Right lobe of liver (tissue), 4 donors: ENCODE measurements at regions not wholly inside any gene's neighbourhood (a gene's known extent, or its start where the extent isn't known, plus 50 kb on each side); places are given as distances from the start of the nearest gene placed in this dataset.

Source experiments
- CTCF ChIP-seq, 4 donors: fragments of 200-600 bp in 3 of 4; fragments of 450-650 bp in 1 of 4; IDR thresholded peaks; one replicate each; pipeline versions ENCODE4 v1.5.1 to v1.8.0; 2016 to 2022; ENCODE audit warnings: antibody characterized with exemption in 4 of 4, mild to moderate bottlenecking in 2 of 4
- POLR2A ChIP-seq: fragments of 450-650 bp; IDR thresholded peaks from one replicate; pipeline ENCODE4 v1.6.1; 2017; ENCODE audit warnings: antibody characterized with exemption, mild to moderate bottlenecking
- donor health status: DM: no; HTN: no; CAD: no.
- donor health status: DM: no; HTN: no; CAD: no.
- donor health status: DM: no; HTN: yes; CAD: no.

DNA sequence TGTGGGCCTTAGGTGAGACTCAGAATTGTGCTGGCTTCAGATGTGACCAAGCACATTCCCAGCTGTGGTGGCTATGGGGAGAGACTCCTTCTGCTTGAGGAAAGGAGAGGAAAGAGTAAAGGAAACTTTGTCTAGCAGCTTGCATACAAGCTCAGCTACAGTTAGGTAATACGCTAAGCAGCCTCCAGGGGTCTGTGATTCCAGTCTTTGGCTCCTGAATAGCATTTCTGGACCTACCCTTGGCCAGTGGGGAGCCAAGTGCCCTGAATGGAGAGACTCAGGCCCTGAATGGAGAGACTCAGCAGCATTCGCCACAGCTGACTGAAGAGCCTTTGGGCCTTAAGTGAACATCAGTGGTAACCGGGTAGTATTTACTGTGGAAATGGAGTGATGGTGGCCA lies 227.4 kb upstream of the CDH7 start:
- TF ChIP-seq CTCF (IDR thresholded peaks at IDR 0.05) (no peak), POLR2A (no peak)
